Caco-2 (cell line): ENCODE measurements at regions not wholly inside any gene's neighbourhood (a gene's known extent, or its start where the extent isn't known, plus 50 kb on each side); places are given as distances from the start of the nearest gene placed in this dataset.

Source experiments
- BruUV-seq: library from RNA; stranded (reverse); fragments of 400-500 nt; replicated peaks from 2 replicates; lab custom pipeline; 2021; lab: Mats Ljungman, UMichigan
- CTCF ChIA-PET: fragments of 300-600 bp; sonication (Branson Sonifier 250); formaldehyde crosslinking; loops from one replicate; lab custom pipeline; 2022; ENCODE audit warnings: antibody characterized with exemption; lab: Charles Lee
- POLR2A ChIA-PET: fragments of 300-600 bp; sonication (Branson Sonifier 250); formaldehyde crosslinking; loops from one replicate; lab custom pipeline; 2022; ENCODE audit warnings: antibody characterized with exemption; lab: Charles Lee
- DNase-seq, 2 experiments: peaks; one replicate each; pipeline versions ENCODE4 v3.0.0 to v3.0.0-alpha.2; 2020 to 2022
- H3K27me3 ChIP-seq: replicated peaks from 2 replicates; pipeline ENCODE4 v1.6.0; 2011; ENCODE audit warnings: low read length; ENCODE audit not compliant: control insufficient read depth, insufficient read depth
- H3K36me3 ChIP-seq: 2 replicates; pipeline ENCODE4 v1.5.1; 2011; ENCODE audit warnings: low read length; ENCODE audit not compliant: control insufficient read depth, insufficient read depth
- H3K4me1 ChIP-seq: fragments of 250-450 bp; sonication (Bioruptor Pico); 2 replicates; pipeline ENCODE4 v1.5.1; 2020; ENCODE audit warnings: mild to moderate bottlenecking
- H3K4me3 ChIP-seq: 2 replicates; pipeline ENCODE4 v1.5.1; 2011; ENCODE audit warnings: low read depth, mild to moderate bottlenecking, control low read depth, low read length
- H3K9me3 ChIP-seq: fragments of 250-450 bp; sonication (Bioruptor Pico); 2 replicates; pipeline ENCODE4 v1.5.1; 2020; ENCODE audit warnings: mild to moderate bottlenecking, moderate library complexity
- H3K27ac Mint-ChIP-seq: one replicate; pipeline ENCODE4 v1.8.0; 2022; ENCODE audit warnings: mixed read lengths; ENCODE audit not compliant: unreplicated experiment
- H3K27me3 Mint-ChIP-seq: one replicate; pipeline ENCODE4 v1.8.0; 2022; ENCODE audit warnings: mixed read lengths; ENCODE audit not compliant: insufficient read depth, unreplicated experiment
- H3K36me3 Mint-ChIP-seq: one replicate; pipeline ENCODE4 v1.8.0; 2022; ENCODE audit warnings: mild to moderate bottlenecking, mixed read lengths; ENCODE audit not compliant: insufficient read depth, unreplicated experiment
- H3K4me1 Mint-ChIP-seq: one replicate; pipeline ENCODE4 v1.8.0; 2022; ENCODE audit warnings: low read depth, mixed read lengths; ENCODE audit not compliant: unreplicated experiment
- H3K4me3 Mint-ChIP-seq: one replicate; pipeline ENCODE4 v1.8.0; 2022; ENCODE audit warnings: mild to moderate bottlenecking, moderate library complexity, mixed read lengths; ENCODE audit not compliant: unreplicated experiment
- H3K9me3 Mint-ChIP-seq: one replicate; pipeline ENCODE4 v1.8.0; 2022; ENCODE audit warnings: mixed read lengths; ENCODE audit not compliant: unreplicated experiment
- CTCF ChIP-seq, 2 experiments: fragments of 200-600 bp in 1 of 2; IDR thresholded peaks; 1 replicate in 1 of 2; 2 replicates in 1 of 2; pipeline versions ENCODE4 v1.5.1 to v1.8.0; 2011 to 2022; ENCODE audit warnings: antibody characterized with exemption in 1 of 2, control low read depth in 1 of 2, inconsistent platforms in 1 of 2, low read depth in 1 of 2, low read length in 1 of 2, mild to moderate bottlenecking in 1 of 2, moderate library complexity in 1 of 2; ENCODE audit not compliant: insufficient read depth in 1 of 2, severe bottlenecking in 1 of 2, unreplicated experiment in 1 of 2
- intact Hi-C: fragments of 100-400 bp; cut with micrococcal nuclease; formaldehyde crosslinking; loops from one replicate; pipeline ENCODE4 v1.10.0; 2022; ENCODE audit not compliant: unreplicated experiment

- DNase-seq: no peak
- Mint-ChIP-seq H3K36me3 (no peaks in the 10 kb centered on the region), H3K27me3 (no peaks in the 10 kb centered on the region), H3K4me3 (no peak overlapping the region), H3K27ac (no peak overlapping the region), H3K4me1 (no peaks in the 10 kb centered on the region), H3K9me3 (no peaks in the 10 kb centered on the region)
- ChIA-PET POLR2A (no interaction called here), CTCF (no interaction called here)
- Histone ChIP-seq H3K27me3 (no peaks in the 10 kb centered on the region), H3K9me3 (0 out of 2 replicates have a peak, but pooled peaks cover 5% of the 10 kb centered on the region), H3K36me3 (no peaks in the 10 kb centered on the region), H3K4me3 (no peak overlapping the region), H3K4me1 (no peaks in the 10 kb centered on the region)
- no TSS peak for BruUV-seq
- intact Hi-C loops: no loop called here
- TF ChIP-seq CTCF (IDR thresholded peaks at IDR 0.05; ENCODE audit: insufficient read depth in 1 of 2, low read depth in 1 of 2, low read length in 1 of 2, severe bottlenecking in 1 of 2, unreplicated experiment in 1 of 2): no peak
Measured at GRCh38 chr2:145206496-145207281, 686.8 kb upstream of the ZEB2 start.

- Histone ChIP-seq H3K27me3 (no peaks in the 10 kb centered on the region), H3K36me3 (no peaks in the 10 kb centered on the region), H3K4me1 (no peaks in the 10 kb centered on the region), H3K9me3 (no peaks in the 10 kb centered on the region), H3K4me3 (no peak overlapping the region)
- ChIA-PET CTCF (no interaction called here), POLR2A (no interaction called here)
- H3K9me3 Mint-ChIP-seq: no peaks in the 10 kb centered on the region
- no peak for TF ChIP-seq CTCF (IDR thresholded peaks at IDR 0.05; ENCODE audit: insufficient read depth in 1 of 2, low read depth in 1 of 2, low read length in 1 of 2, severe bottlenecking in 1 of 2, unreplicated experiment in 1 of 2)
- BruUV-seq: no TSS peak
- intact Hi-C loops: no loop called here
- H3K36me3 Mint-ChIP-seq: no peaks in the 10 kb centered on the region
- no peaks in the 10 kb centered on the region for H3K27me3 Mint-ChIP-seq
- H3K4me3 Mint-ChIP-seq: no peak overlapping the region
- H3K4me1 Mint-ChIP-seq: no peaks in the 10 kb centered on the region
- no peak for DNase-seq
- no peak overlapping the region for H3K27ac Mint-ChIP-seq
Measured at GRCh38 chr2:145203891-145204290, 684.0 kb upstream of the ZEB2 start.

GRCh38 chr2:145199827-145200706 is 680.1 kb upstream of the ZEB2 start:
- intact Hi-C loops: no loop called here
- Histone ChIP-seq H3K4me1 (no peaks in the 10 kb centered on the region), H3K4me3 (no peak overlapping the region), H3K27me3 (no peaks in the 10 kb centered on the region), H3K36me3 (no peaks in the 10 kb centered on the region), H3K9me3 (no peaks in the 10 kb centered on the region)
- Mint-ChIP-seq H3K27me3 (peaks cover 3% of the 10 kb centered on the region), H3K9me3 (no peaks in the 10 kb centered on the region), H3K27ac (no peak overlapping the region), H3K36me3 (no peaks in the 10 kb centered on the region), H3K4me3 (no peak overlapping the region), H3K4me1 (no peaks in the 10 kb centered on the region)
- TF ChIP-seq CTCF (IDR thresholded peaks at IDR 0.05; ENCODE audit: insufficient read depth in 1 of 2, low read depth in 1 of 2, low read length in 1 of 2, severe bottlenecking in 1 of 2, unreplicated experiment in 1 of 2): no peak
- no TSS peak for BruUV-seq
- ChIA-PET CTCF (no interaction called here), POLR2A (no interaction called here)
- no peak for DNase-seq
